ENCODE measurements at regions not wholly inside any gene's neighbourhood (a gene's known extent, or its start where the extent isn't known, plus 50 kb on each side); places are given as distances from the start of the nearest gene placed in this dataset.

DNA sequence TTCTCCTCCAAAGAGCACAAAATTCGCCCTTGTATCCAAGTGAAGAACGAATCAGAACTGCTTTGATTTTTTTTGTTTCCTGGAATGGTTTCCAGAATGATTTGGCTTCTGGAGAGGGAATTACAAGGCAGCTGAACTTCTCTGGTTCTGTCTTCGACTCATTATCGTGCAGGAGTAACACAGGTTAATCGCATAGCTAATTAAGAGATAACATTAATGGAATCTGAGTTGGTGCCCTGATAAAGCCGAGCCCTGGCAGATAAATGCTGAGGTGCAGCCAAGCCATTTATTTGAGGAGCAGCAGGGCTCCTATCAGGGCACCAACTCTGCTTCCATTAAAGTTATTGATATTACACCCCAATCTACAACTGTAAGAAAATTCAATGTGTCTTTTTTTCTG, 433.7 kb downstream of the ZNF521 start:
- Mint-ChIP-seq H3K4me3 (ENCODE audit: unreplicated experiment) (no peak overlapping the region), H3K27ac (ENCODE audit: unreplicated experiment) (no peak overlapping the region), H3K9me3 (ENCODE audit: unreplicated experiment) (no peaks in the 10 kb centered on the region), H3K4me1 (ENCODE audit: unreplicated experiment) (peaks cover 2% of the 10 kb centered on the region), H3K36me3 (ENCODE audit: unreplicated experiment) (no peaks in the 10 kb centered on the region), H3K27me3 (ENCODE audit: unreplicated experiment) (no peaks in the 10 kb centered on the region)
- DNase-seq (ENCODE audit: extremely low spot score, unreplicated experiment), result no peak
- TF ChIP-seq, protein P1, sequence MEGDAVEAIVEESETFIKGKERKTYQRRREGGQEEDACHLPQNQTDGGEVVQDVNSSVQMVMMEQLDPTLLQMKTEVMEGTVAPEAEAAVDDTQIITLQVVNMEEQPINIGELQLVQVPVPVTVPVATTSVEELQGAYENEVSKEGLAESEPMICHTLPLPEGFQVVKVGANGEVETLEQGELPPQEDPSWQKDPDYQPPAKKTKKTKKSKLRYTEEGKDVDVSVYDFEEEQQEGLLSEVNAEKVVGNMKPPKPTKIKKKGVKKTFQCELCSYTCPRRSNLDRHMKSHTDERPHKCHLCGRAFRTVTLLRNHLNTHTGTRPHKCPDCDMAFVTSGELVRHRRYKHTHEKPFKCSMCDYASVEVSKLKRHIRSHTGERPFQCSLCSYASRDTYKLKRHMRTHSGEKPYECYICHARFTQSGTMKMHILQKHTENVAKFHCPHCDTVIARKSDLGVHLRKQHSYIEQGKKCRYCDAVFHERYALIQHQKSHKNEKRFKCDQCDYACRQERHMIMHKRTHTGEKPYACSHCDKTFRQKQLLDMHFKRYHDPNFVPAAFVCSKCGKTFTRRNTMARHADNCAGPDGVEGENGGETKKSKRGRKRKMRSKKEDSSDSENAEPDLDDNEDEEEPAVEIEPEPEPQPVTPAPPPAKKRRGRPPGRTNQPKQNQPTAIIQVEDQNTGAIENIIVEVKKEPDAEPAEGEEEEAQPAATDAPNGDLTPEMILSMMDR (IDR thresholded peaks at IDR 0.05), result no peak

DNA sequence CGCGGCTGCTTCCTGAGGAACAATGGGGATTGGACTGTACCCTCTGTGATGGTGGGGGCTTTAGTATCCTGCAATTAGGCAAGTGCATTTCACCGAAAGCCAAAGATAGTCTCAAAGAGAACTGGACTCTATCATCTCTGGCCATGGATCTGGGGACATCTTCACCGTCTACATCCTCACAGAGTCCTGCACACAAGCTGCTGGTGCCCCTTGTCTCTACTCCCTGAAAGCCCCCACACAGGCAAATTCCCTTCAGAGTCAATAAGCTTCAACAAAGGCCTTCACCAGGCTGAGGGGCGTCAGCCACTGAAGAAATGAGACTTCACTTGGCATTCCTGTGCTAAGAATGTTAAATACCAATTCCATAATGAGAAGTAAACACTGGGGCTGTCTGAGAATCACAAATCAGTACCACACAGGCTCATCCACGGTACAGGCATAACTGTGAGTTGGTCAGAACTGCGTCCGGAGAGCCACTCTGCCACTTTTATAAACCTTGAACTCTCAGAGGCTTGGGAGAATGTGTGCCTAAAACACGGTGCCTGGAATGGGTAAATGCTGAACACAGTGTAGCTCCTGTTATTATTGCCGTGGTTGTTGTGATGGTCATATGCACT, 432.7 kb downstream of the ZNF521 start:
- no peaks in the 10 kb centered on the region for H3K9me3 Mint-ChIP-seq (ENCODE audit: unreplicated experiment)
- H3K4me1 Mint-ChIP-seq (ENCODE audit: unreplicated experiment), result no peaks in the 10 kb centered on the region
- TF ChIP-seq, protein P1 (IDR thresholded peaks at IDR 0.05), result no peak
- H3K27me3 Mint-ChIP-seq (ENCODE audit: unreplicated experiment), result peaks cover 2% of the 10 kb centered on the region
- H3K4me3 Mint-ChIP-seq (ENCODE audit: unreplicated experiment), result no peak overlapping the region
- H3K27ac Mint-ChIP-seq (ENCODE audit: unreplicated experiment), result no peak overlapping the region
- H3K36me3 Mint-ChIP-seq (ENCODE audit: unreplicated experiment), result no peaks in the 10 kb centered on the region
- no peak for DNase-seq (ENCODE audit: extremely low spot score, unreplicated experiment)

DNA sequence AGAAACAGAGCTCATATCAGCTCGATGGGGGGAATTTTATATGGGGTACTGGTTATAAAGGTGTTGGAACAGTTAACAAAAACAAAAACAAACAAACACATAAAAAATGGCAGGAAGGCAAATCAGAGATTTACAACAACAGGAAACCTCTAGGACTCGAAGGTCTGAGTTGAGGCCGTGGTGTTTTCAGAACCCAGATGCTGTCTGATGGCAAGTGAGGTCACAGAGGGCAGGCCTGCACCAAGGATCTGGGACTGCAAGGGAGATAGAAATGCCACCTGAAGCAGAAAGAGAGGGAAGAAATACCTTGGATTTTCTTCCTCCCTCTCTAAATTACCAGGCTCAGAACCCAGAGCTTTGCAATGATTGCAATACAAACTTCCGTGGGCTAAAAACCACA, 429.5 kb downstream of the ZNF521 start:
- no peaks in the 10 kb centered on the region for H3K4me1 Mint-ChIP-seq (ENCODE audit: unreplicated experiment)
- TF ChIP-seq, protein P1 (IDR thresholded peaks at IDR 0.05), result no peak

DNA sequence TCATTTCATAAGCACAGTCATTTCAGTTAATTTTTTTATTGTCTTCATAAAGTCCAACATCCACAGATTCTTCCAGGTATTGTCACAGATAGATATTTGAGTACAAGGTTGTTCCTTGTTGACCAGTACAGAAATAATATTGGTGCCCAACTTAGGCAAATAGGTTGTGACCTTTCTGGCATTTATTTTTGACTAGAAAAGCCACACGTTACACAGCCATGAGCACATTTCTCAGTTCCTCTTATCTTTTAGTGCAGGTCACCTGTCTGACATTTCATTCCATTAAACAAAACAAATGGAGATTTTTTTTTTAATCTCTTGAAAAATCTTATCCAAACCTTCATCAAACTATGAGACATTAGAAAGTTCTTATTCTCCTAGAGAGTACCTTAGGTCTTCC, 428.8 kb downstream of the ZNF521 start:
- Mint-ChIP-seq H3K27me3 (ENCODE audit: unreplicated experiment) (peaks cover 2% of the 10 kb centered on the region), H3K27ac (ENCODE audit: unreplicated experiment) (no peak overlapping the region), H3K36me3 (ENCODE audit: unreplicated experiment) (no peaks in the 10 kb centered on the region), H3K4me3 (ENCODE audit: unreplicated experiment) (no peak overlapping the region), H3K4me1 (ENCODE audit: unreplicated experiment) (no peaks in the 10 kb centered on the region), H3K9me3 (ENCODE audit: unreplicated experiment) (no peaks in the 10 kb centered on the region)
- DNase-seq (ENCODE audit: extremely low spot score, unreplicated experiment), result no peak
- TF ChIP-seq, protein P1 (IDR thresholded peaks at IDR 0.05), result no peak

More for the DNA sequence above, 429.5 kb downstream of the ZNF521 start:
- Mint-ChIP-seq H3K36me3 (ENCODE audit: unreplicated experiment) (no peaks in the 10 kb centered on the region), H3K9me3 (ENCODE audit: unreplicated experiment) (no peaks in the 10 kb centered on the region), H3K27ac (ENCODE audit: unreplicated experiment) (no peak overlapping the region), H3K27me3 (ENCODE audit: unreplicated experiment) (peaks cover 2% of the 10 kb centered on the region), H3K4me3 (ENCODE audit: unreplicated experiment) (no peak overlapping the region)
- DNase-seq (ENCODE audit: extremely low spot score, unreplicated experiment), result no peak

DNA sequence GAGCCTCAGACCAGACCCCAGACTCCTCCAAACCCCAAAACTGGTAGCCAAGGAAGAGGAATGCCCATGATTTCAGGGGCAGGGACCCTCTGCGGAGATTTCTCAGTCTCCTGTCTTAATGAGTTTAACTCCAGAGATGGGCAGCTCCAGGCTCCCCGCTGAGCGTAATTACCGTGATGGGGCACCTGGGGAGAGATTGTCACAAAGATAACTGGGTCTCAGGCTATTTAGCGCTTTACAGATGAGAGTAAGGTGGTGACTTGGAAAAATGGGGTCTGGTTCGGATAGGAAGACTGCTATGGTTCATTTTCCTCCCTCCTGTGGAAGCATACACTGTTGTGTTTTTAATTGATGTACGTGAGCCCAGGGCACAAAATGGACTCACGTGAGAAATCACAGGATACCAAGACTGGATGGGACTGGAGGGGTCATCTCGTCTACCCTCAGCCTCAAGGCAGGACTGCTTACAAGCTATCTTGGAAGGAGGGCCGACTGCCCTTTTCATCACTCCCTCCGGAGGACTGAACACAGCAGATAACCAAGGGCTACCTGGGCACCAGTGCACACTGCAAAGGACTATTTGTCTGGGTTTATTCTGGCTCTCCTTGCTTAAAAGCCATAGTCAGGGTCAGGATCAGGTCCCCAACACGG, 427.8 kb downstream of the ZNF521 start:
- TF ChIP-seq, protein P1 (IDR thresholded peaks at IDR 0.05), result no peak
- no peak overlapping the region for H3K27ac Mint-ChIP-seq (ENCODE audit: unreplicated experiment)
- no peak for DNase-seq (ENCODE audit: extremely low spot score, unreplicated experiment)
- H3K36me3 Mint-ChIP-seq (ENCODE audit: unreplicated experiment), result no peaks in the 10 kb centered on the region
- peaks cover 2% of the 10 kb centered on the region for H3K27me3 Mint-ChIP-seq (ENCODE audit: unreplicated experiment)
- H3K4me3 Mint-ChIP-seq (ENCODE audit: unreplicated experiment), result no peak overlapping the region
- H3K9me3 Mint-ChIP-seq (ENCODE audit: unreplicated experiment), result no peaks in the 10 kb centered on the region
- no peaks in the 10 kb centered on the region for H3K4me1 Mint-ChIP-seq (ENCODE audit: unreplicated experiment)

Data from osteocyte (in vitro differentiated cells).